NCI-H2196 treated with DMSO at 0.1 percent for 48 hours (cell line): ENCODE measurements at regions not wholly inside any gene's neighbourhood (a gene's known extent, or its start where the extent isn't known, plus 50 kb on each side); places are given as distances from the start of the nearest gene placed in this dataset.
"Not testable (repeated sequence)": the region's sequence is repeated elsewhere in the genome, so short reads cannot be mapped to it uniquely, and the experiment has no call there.

Experiments
- DNase-seq: peaks from one replicate; lab custom pipeline; 2025; ENCODE audit not compliant: unreplicated experiment; lab: John Stamatoyannopoulos, UW

- no peak for DNase-seq
Measured at GRCh38 chr12:67893022-67893580, 96.1 kb upstream of the IFNG-AS1 start.

GRCh38 chr12:67900418-67900817 is 88.8 kb upstream of the IFNG-AS1 start:
- DNase-seq: not testable (repeated sequence)

GRCh38 chr12:67909091-67909531 is 80.1 kb upstream of the IFNG-AS1 start:
- DNase-seq: no peak

- no peak for DNase-seq
Measured at GRCh38 chr12:67909681-67910080, 79.6 kb upstream of the IFNG-AS1 start.

GRCh38 chr12:67910360-67911274 is 78.6 kb upstream of the IFNG-AS1 start:
- no peak for DNase-seq

GRCh38 chr12:67911275-67911600 is 78.0 kb upstream of the IFNG-AS1 start:
- DNase-seq: no peak

- DNase-seq: no peak
Measured at GRCh38 chr12:67911789-67912188, 77.5 kb upstream of the IFNG-AS1 start.

GRCh38 chr12:67915335-67915851 is 73.9 kb upstream of the IFNG-AS1 start:
- no peak for DNase-seq

- no peak for DNase-seq
Measured at GRCh38 chr12:67916266-67916970, 72.8 kb upstream of the IFNG-AS1 start.

GRCh38 chr12:67917811-67918210 is 71.4 kb upstream of the IFNG-AS1 start:
- DNase-seq: no peak

- no peak for DNase-seq
Measured at GRCh38 chr12:67918441-67918840, 70.8 kb upstream of the IFNG-AS1 start.

- DNase-seq: no peak
Measured at GRCh38 chr12:67919406-67919805, 69.8 kb upstream of the IFNG-AS1 start.

- no peak for DNase-seq
Measured at GRCh38 chr12:67920413-67920812, 68.8 kb upstream of the IFNG-AS1 start.

GRCh38 chr12:67921286-67921685 is 68.0 kb upstream of the IFNG-AS1 start:
- DNase-seq: no peak

GRCh38 chr12:67922245-67922644 is 67.0 kb upstream of the IFNG-AS1 start:
- no peak for DNase-seq

- DNase-seq: peak; percentile 12
Measured at GRCh38 chr12:67925077-67925476, 64.2 kb upstream of the IFNG-AS1 start.

GRCh38 chr12:67925552-67925951 is 63.7 kb upstream of the IFNG-AS1 start:
- no peak for DNase-seq

GRCh38 chr12:67926063-67926462 is 63.2 kb upstream of the IFNG-AS1 start:
- DNase-seq: no peak

GRCh38 chr12:67927324-67927723 is 61.9 kb upstream of the IFNG-AS1 start:
- DNase-seq: no peak

GRCh38 chr12:67927815-67928214 is 61.4 kb upstream of the IFNG-AS1 start:
- no peak for DNase-seq

GRCh38 chr12:67928621-67929383 is 60.4 kb upstream of the IFNG-AS1 start:
- DNase-seq: peak; percentile 14
